ENCODE measurements at regions not wholly inside any gene's neighbourhood (a gene's known extent, or its start where the extent isn't known, plus 50 kb on each side); places are given as distances from the start of the nearest gene placed in this dataset.

DNA sequence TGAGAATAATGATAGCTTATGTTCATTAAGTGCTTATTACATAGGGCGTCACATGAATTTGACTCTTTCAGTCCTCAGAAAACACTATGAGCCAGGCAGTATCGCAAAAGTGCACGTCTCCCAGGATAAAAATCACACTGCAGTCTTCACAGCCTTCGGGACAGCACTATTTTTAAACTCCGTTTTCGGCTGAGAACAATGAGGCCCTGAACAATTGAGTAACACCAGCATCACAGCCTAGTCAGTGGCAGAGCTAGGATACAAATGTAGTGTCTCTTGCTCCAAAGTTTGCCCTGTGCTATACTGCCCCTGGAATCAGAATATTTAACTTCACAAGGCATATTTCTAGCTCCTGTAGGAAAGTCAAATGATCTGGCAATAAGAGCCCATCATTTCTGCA lies 852.1 kb upstream of the SEMA6D start:
- Mint-ChIP-seq H3K4me3 (ENCODE audit: low read depth, unreplicated experiment) (no peak overlapping the region), H3K9me3 (ENCODE audit: low read depth, unreplicated experiment) (peaks cover 6% of the 10 kb centered on the region), H3K36me3 (ENCODE audit: insufficient read depth, unreplicated experiment) (no peaks in the 10 kb centered on the region), H3K4me1 (ENCODE audit: low read depth, unreplicated experiment) (no peaks in the 10 kb centered on the region), H3K27ac (ENCODE audit: unreplicated experiment) (no peak overlapping the region), H3K27me3 (ENCODE audit: unreplicated experiment) (no peaks in the 10 kb centered on the region)
- no TSS peak for BruUV-seq (replicated peaks)
- TF ChIP-seq, protein P1, sequence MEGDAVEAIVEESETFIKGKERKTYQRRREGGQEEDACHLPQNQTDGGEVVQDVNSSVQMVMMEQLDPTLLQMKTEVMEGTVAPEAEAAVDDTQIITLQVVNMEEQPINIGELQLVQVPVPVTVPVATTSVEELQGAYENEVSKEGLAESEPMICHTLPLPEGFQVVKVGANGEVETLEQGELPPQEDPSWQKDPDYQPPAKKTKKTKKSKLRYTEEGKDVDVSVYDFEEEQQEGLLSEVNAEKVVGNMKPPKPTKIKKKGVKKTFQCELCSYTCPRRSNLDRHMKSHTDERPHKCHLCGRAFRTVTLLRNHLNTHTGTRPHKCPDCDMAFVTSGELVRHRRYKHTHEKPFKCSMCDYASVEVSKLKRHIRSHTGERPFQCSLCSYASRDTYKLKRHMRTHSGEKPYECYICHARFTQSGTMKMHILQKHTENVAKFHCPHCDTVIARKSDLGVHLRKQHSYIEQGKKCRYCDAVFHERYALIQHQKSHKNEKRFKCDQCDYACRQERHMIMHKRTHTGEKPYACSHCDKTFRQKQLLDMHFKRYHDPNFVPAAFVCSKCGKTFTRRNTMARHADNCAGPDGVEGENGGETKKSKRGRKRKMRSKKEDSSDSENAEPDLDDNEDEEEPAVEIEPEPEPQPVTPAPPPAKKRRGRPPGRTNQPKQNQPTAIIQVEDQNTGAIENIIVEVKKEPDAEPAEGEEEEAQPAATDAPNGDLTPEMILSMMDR (IDR thresholded peaks at IDR 0.05; ENCODE audit: unreplicated experiment), result no peak
- intact Hi-C loops (cut with micrococcal nuclease; ENCODE audit: unreplicated experiment), result no loop called here
- DNase-seq, result no peak
- CTCF ChIA-PET, result no interaction called here

DNA sequence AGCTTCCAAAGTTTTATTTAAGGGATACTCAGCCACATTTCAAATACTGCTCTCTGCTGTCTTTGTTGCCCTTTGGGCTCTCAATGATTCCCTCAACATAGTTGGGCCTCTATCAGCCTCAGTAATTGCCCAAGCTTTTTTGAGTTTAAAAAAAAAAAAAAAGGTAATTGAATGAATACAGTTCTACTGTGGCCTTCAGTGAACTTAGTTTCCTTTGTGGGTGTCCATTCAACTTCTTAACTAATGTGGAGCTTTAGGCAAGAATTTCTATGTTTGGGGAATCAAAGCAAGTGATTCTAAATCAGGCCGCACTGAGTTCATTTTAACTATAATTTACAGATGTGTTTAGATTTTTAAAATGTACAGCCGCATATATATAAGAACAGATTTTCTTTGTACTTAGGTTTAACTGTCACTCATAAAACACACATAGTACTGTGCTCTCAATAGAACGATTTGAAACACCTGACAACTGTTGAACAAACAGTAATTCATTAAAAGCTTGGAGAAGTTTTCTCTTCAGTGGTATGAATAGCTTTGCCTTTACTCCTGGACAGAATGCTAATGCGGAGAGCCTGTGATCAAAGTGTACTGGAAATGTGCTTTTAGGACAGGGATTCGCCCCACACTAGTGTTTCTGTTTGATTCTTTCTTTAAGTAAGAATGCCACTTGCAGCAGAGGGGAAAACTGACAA lies 844.9 kb upstream of the SEMA6D start:
- CTCF ChIA-PET, result no interaction called here

DNA sequence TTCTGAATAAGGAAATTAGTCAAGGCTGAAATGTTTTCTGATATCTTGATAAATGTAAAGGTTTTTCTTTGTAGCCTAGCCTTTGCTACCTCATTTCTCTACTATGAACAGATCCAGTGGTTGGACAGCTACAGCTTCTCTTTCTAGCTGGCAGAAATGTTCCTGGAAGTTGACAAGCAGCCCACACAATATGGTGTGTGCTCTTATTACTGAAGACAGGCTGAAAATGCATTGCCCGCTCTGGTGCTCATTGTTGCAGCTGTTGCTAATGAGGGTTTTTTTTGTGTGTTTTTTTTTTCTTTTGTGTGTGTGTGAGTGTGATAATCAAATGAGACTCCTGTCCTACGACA lies 844.3 kb upstream of the SEMA6D start:
- no TSS peak for BruUV-seq (replicated peaks)
- intact Hi-C loops (cut with micrococcal nuclease; ENCODE audit: unreplicated experiment), result no loop called here
- H3K27me3 Mint-ChIP-seq (ENCODE audit: unreplicated experiment), result no peaks in the 10 kb centered on the region
- no peaks in the 10 kb centered on the region for H3K4me1 Mint-ChIP-seq (ENCODE audit: low read depth, unreplicated experiment)
- no peak for DNase-seq
- TF ChIP-seq, protein P1 (IDR thresholded peaks at IDR 0.05; ENCODE audit: unreplicated experiment), result no peak
- H3K4me3 Mint-ChIP-seq (ENCODE audit: low read depth, unreplicated experiment), result no peak overlapping the region
- CTCF ChIA-PET, result no interaction called here
- H3K9me3 Mint-ChIP-seq (ENCODE audit: low read depth, unreplicated experiment), result no peaks in the 10 kb centered on the region
- H3K27ac Mint-ChIP-seq (ENCODE audit: unreplicated experiment), result no peak overlapping the region
- no peaks in the 10 kb centered on the region for H3K36me3 Mint-ChIP-seq (ENCODE audit: insufficient read depth, unreplicated experiment)

More for the DNA sequence above, 844.9 kb upstream of the SEMA6D start:
- Mint-ChIP-seq H3K9me3 (ENCODE audit: low read depth, unreplicated experiment) (no peaks in the 10 kb centered on the region), H3K4me1 (ENCODE audit: low read depth, unreplicated experiment) (no peaks in the 10 kb centered on the region), H3K27ac (ENCODE audit: unreplicated experiment) (no peak overlapping the region), H3K36me3 (ENCODE audit: insufficient read depth, unreplicated experiment) (no peaks in the 10 kb centered on the region), H3K4me3 (ENCODE audit: low read depth, unreplicated experiment) (no peak overlapping the region), H3K27me3 (ENCODE audit: unreplicated experiment) (no peaks in the 10 kb centered on the region)
- TF ChIP-seq, protein P1 (IDR thresholded peaks at IDR 0.05; ENCODE audit: unreplicated experiment), result no peak
- DNase-seq, result no peak
- no TSS peak for BruUV-seq (replicated peaks)
- intact Hi-C loops (cut with micrococcal nuclease; ENCODE audit: unreplicated experiment), result no loop called here

DNA sequence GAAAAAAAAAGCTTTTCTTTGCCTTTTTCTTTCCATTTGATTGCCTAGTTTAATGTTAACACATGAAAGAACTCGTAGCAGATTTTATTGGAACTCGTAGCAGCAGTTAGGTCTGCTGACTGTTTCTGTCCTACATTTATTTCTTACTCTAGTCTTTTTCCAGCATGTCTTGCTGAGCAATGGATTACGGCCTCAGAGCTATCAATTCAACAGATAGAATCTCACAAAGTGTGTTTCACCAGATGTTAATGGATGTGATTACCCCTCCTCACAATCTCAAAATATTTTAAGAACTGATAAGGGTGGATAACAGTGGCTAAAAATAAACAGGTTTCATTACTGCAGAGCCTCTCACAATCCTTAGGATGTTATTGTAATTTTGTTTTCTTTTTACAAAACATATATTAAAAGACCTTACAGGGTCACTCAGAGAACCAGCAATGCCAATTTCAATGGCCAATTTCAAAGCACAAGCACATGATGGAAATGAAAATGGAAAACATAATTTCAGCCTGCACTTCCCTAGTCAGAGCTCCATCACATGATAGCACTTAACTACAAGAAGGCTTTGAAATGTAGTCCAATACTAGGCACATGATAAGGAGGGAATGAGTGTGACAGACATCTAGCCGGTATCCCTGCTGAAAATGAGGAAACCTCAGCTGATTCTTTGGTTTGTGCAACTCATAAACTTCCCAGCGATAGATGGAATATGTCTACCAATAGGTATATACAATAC lies 838.1 kb upstream of the SEMA6D start:
- no peaks in the 10 kb centered on the region for H3K36me3 Mint-ChIP-seq (ENCODE audit: insufficient read depth, unreplicated experiment)
- intact Hi-C loops (cut with micrococcal nuclease; ENCODE audit: unreplicated experiment), result no loop called here
- no peak overlapping the region for H3K4me3 Mint-ChIP-seq (ENCODE audit: low read depth, unreplicated experiment)

More for the DNA sequence above, 838.1 kb upstream of the SEMA6D start:
- no peak for DNase-seq
- CTCF ChIA-PET, result no interaction called here
- Mint-ChIP-seq H3K27me3 (ENCODE audit: unreplicated experiment) (no peaks in the 10 kb centered on the region), H3K9me3 (ENCODE audit: low read depth, unreplicated experiment) (peaks cover 2% of the 10 kb centered on the region), H3K27ac (ENCODE audit: unreplicated experiment) (no peak overlapping the region), H3K4me1 (ENCODE audit: low read depth, unreplicated experiment) (no peaks in the 10 kb centered on the region)
- TF ChIP-seq, protein P1 (IDR thresholded peaks at IDR 0.05; ENCODE audit: unreplicated experiment), result no peak
- BruUV-seq (replicated peaks), result no TSS peak
